ENCODE measurements at regions not wholly inside any gene's neighbourhood (a gene's known extent, or its start where the extent isn't known, plus 50 kb on each side); places are given as distances from the start of the nearest gene placed in this dataset.

DNA sequence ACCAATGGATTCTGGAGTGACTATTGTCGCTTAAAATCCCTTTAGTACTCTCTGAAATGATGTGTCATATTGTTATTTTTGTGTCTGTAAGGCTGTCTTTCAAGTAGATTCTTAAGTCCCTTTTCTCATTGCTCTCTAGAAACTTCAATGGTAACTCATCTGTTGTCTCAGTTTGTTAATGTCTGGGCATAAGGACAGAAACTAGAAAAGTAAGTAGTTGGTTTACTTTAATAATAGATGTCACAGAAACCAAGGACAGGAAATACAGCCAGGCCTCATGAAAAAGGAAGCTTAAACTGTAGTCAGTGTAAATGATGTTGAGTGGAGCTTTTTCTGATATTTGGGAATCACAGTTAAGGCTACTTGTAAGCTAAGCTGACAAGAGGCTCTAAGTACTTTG lies 730.2 kb upstream of the DPPA4 start:
- no peak for TF ChIP-seq SMAD4 (CRISPR knock-in tag; IDR thresholded peaks at IDR 0.05)
- TF ChIP-seq, protein P1, sequence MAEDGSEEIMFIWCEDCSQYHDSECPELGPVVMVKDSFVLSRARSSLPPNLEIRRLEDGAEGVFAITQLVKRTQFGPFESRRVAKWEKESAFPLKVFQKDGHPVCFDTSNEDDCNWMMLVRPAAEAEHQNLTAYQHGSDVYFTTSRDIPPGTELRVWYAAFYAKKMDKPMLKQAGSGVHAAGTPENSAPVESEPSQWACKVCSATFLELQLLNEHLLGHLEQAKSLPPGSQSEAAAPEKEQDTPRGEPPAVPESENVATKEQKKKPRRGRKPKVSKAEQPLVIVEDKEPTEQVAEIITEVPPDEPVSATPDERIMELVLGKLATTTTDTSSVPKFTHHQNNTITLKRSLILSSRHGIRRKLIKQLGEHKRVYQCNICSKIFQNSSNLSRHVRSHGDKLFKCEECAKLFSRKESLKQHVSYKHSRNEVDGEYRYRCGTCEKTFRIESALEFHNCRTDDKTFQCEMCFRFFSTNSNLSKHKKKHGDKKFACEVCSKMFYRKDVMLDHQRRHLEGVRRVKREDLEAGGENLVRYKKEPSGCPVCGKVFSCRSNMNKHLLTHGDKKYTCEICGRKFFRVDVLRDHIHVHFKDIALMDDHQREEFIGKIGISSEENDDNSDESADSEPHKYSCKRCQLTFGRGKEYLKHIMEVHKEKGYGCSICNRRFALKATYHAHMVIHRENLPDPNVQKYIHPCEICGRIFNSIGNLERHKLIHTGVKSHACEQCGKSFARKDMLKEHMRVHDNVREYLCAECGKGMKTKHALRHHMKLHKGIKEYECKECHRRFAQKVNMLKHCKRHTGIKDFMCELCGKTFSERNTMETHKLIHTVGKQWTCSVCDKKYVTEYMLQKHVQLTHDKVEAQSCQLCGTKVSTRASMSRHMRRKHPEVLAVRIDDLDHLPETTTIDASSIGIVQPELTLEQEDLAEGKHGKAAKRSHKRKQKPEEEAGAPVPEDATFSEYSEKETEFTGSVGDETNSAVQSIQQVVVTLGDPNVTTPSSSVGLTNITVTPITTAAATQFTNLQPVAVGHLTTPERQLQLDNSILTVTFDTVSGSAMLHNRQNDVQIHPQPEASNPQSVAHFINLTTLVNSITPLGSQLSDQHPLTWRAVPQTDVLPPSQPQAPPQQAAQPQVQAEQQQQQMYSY (CRISPR knock-in tag; IDR thresholded peaks at IDR 0.05) = no peak
- TF ChIP-seq, protein P2, sequence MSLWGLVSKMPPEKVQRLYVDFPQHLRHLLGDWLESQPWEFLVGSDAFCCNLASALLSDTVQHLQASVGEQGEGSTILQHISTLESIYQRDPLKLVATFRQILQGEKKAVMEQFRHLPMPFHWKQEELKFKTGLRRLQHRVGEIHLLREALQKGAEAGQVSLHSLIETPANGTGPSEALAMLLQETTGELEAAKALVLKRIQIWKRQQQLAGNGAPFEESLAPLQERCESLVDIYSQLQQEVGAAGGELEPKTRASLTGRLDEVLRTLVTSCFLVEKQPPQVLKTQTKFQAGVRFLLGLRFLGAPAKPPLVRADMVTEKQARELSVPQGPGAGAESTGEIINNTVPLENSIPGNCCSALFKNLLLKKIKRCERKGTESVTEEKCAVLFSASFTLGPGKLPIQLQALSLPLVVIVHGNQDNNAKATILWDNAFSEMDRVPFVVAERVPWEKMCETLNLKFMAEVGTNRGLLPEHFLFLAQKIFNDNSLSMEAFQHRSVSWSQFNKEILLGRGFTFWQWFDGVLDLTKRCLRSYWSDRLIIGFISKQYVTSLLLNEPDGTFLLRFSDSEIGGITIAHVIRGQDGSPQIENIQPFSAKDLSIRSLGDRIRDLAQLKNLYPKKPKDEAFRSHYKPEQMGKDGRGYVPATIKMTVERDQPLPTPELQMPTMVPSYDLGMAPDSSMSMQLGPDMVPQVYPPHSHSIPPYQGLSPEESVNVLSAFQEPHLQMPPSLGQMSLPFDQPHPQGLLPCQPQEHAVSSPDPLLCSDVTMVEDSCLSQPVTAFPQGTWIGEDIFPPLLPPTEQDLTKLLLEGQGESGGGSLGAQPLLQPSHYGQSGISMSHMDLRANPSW (CRISPR knock-in tag; conservative IDR thresholded peaks at IDR 0.05; ENCODE audit: low read depth) = no peak
- no peak for TF ChIP-seq TCF7 (CRISPR knock-in tag; IDR thresholded peaks at IDR 0.05; ENCODE audit: low read depth)
- no peak for TF ChIP-seq GTF2I (CRISPR knock-in tag; conservative IDR thresholded peaks at IDR 0.05)
- TF ChIP-seq ZNF219 (CRISPR knock-in tag; IDR thresholded peaks at IDR 0.05; ENCODE audit: borderline replicate concordance) = no peak
- no peak for TF ChIP-seq ZMAT4 (CRISPR knock-in tag; IDR thresholded peaks at IDR 0.05)
- TF ChIP-seq, protein P3, sequence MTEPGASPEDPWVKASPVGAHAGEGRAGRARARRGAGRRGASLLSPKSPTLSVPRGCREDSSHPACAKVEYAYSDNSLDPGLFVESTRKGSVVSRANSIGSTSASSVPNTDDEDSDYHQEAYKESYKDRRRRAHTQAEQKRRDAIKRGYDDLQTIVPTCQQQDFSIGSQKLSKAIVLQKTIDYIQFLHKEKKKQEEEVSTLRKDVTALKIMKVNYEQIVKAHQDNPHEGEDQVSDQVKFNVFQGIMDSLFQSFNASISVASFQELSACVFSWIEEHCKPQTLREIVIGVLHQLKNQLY (CRISPR knock-in tag; IDR thresholded peaks at IDR 0.05) = no peak
- TF ChIP-seq SP1 (CRISPR knock-in tag; conservative IDR thresholded peaks at IDR 0.05) = no peak
- no peak for TF ChIP-seq CTCF (IDR thresholded peaks at IDR 0.05)
- Mint-ChIP-seq H3K9me3 (peaks cover 16% of the 10 kb centered on the region), H3K27ac (no peak overlapping the region), H3K4me3 (no peak overlapping the region), H3K36me3 (peaks cover 18% of the 10 kb centered on the region), H3K4me1 (no peaks in the 10 kb centered on the region), H3K27me3 (ENCODE audit: low read depth) (no peaks in the 10 kb centered on the region)
- ATAC-seq (no peak), DNase-seq (ENCODE audit: low spot score) (no peak)
- ChIA-PET POLR2A (no interaction called here), CTCF (no interaction called here)

GRCh38 chr3:110069761-110070160 lies 732.4 kb upstream of the DPPA4 start:
- ChIA-PET CTCF (no interaction called here), POLR2A (no interaction called here)
- Mint-ChIP-seq H3K4me1 (no peaks in the 10 kb centered on the region), H3K4me3 (no peak overlapping the region), H3K36me3 (peaks cover 27% of the 10 kb centered on the region), H3K27me3 (ENCODE audit: low read depth) (no peaks in the 10 kb centered on the region), H3K27ac (no peak overlapping the region), H3K9me3 (peaks cover 29% of the 10 kb centered on the region)
- TF ChIP-seq, protein P2 (CRISPR knock-in tag; conservative IDR thresholded peaks at IDR 0.05; ENCODE audit: low read depth) = no peak
- no peak for ATAC-seq
- DNase-seq (ENCODE audit: low spot score) = no peak

All from WTC11 (cell line).